ENCODE measurements at regions not wholly inside any gene's neighbourhood (a gene's known extent, or its start where the extent isn't known, plus 50 kb on each side); places are given as distances from the start of the nearest gene placed in this dataset.

DNA sequence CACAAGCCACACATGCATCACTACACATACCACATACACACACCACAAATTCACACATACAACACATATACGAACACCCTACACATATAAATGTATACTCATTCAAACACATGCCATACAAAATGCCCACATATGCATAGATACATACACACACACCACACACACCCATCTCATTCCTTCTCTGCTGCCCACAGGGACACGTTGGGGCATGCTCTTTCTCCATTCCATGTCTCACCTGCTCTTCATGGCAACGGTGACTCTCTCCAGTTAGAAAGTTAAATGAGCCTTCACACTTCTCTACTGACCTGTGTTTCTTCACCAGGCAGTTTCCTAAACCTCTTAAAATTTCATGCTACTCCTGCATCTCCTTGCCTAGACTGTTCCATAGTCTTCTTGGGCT lies 1194.8 kb downstream of the BCL11B start:
- TF ChIP-seq, protein P1, sequence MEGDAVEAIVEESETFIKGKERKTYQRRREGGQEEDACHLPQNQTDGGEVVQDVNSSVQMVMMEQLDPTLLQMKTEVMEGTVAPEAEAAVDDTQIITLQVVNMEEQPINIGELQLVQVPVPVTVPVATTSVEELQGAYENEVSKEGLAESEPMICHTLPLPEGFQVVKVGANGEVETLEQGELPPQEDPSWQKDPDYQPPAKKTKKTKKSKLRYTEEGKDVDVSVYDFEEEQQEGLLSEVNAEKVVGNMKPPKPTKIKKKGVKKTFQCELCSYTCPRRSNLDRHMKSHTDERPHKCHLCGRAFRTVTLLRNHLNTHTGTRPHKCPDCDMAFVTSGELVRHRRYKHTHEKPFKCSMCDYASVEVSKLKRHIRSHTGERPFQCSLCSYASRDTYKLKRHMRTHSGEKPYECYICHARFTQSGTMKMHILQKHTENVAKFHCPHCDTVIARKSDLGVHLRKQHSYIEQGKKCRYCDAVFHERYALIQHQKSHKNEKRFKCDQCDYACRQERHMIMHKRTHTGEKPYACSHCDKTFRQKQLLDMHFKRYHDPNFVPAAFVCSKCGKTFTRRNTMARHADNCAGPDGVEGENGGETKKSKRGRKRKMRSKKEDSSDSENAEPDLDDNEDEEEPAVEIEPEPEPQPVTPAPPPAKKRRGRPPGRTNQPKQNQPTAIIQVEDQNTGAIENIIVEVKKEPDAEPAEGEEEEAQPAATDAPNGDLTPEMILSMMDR (conservative IDR thresholded peaks at IDR 0.05): no peak
- TF ChIP-seq ZFX (IDR thresholded peaks at IDR 0.05): no peak
